NCI-H82 treated with DMSO at 0.1 percent for 48 hours (cell line): ENCODE measurements at regions not wholly inside any gene's neighbourhood (a gene's known extent, or its start where the extent isn't known, plus 50 kb on each side); places are given as distances from the start of the nearest gene placed in this dataset.
A peak's percentile ranks its signal among the peaks of the same experiment; 100 is the strongest.
"Not testable (repeated sequence)": the region's sequence is repeated elsewhere in the genome, so short reads cannot be mapped to it uniquely, and the experiment has no call there.

Experiments used
- DNase-seq: peaks from one replicate; lab custom pipeline; 2025; ENCODE audit not compliant: unreplicated experiment; lab: John Stamatoyannopoulos, UW

- peak; percentile 94 for DNase-seq
These were observed 113.9 kb upstream of the IMMP2L start for GRCh38 chr7:111676167-111676566.

GRCh38 chr7:111672901-111673300 is 110.6 kb upstream of the IMMP2L start:
- no peak for DNase-seq

- DNase-seq = no peak
These were observed 109.6 kb upstream of the IMMP2L start for GRCh38 chr7:111671927-111672326.

GRCh38 chr7:111668711-111669110 is 106.4 kb upstream of the IMMP2L start:
- no peak for DNase-seq

GRCh38 chr7:111667488-111667887 is 105.2 kb upstream of the IMMP2L start:
- DNase-seq = no peak

- no peak for DNase-seq
These were observed 104.0 kb upstream of the IMMP2L start for GRCh38 chr7:111666260-111666659.

GRCh38 chr7:111663771-111664170 is 101.5 kb upstream of the IMMP2L start:
- DNase-seq = no peak

GRCh38 chr7:111662386-111662785 is 100.1 kb upstream of the IMMP2L start:
- no peak for DNase-seq

GRCh38 chr7:111660478-111660877 is 98.2 kb upstream of the IMMP2L start:
- DNase-seq = no peak

GRCh38 chr7:111658546-111658945 is 96.3 kb upstream of the IMMP2L start:
- DNase-seq = no peak

- no peak for DNase-seq
These were observed 94.7 kb upstream of the IMMP2L start for GRCh38 chr7:111657018-111657417.

GRCh38 chr7:111654343-111654742 is 92.1 kb upstream of the IMMP2L start:
- DNase-seq = no peak

- no peak for DNase-seq
These were observed 91.6 kb upstream of the IMMP2L start for GRCh38 chr7:111653846-111654245.

- no peak for DNase-seq
These were observed 88.2 kb upstream of the IMMP2L start for GRCh38 chr7:111650456-111650999.

- no peak for DNase-seq
These were observed 85.6 kb upstream of the IMMP2L start for GRCh38 chr7:111647881-111648280.

- not testable (repeated sequence) for DNase-seq
These were observed 82.3 kb upstream of the IMMP2L start for GRCh38 chr7:111644595-111644994.

- no peak for DNase-seq
These were observed 80.1 kb upstream of the IMMP2L start for GRCh38 chr7:111642373-111642772.

- peak; percentile 60 for DNase-seq
These were observed 78.1 kb upstream of the IMMP2L start for GRCh38 chr7:111640416-111640815.

- DNase-seq = peak; percentile 54
These were observed 77.6 kb upstream of the IMMP2L start for GRCh38 chr7:111639934-111640333.

- DNase-seq = peak; percentile 86
These were observed 75.8 kb upstream of the IMMP2L start for GRCh38 chr7:111638078-111638477.

GRCh38 chr7:111633878-111634277 is 71.6 kb upstream of the IMMP2L start:
- DNase-seq = no peak

- no peak for DNase-seq
These were observed 68.6 kb upstream of the IMMP2L start for GRCh38 chr7:111630862-111631261.

- no peak for DNase-seq
These were observed 59.8 kb upstream of the IMMP2L start for GRCh38 chr7:111622084-111622483.
